GM12801 (cell line): ENCODE measurements at regions not wholly inside any gene's neighbourhood (a gene's known extent, or its start where the extent isn't known, plus 50 kb on each side); places are given as distances from the start of the nearest gene placed in this dataset.

Source experiments
- TF ChIP-seq, protein P1 (sequence below): IDR thresholded peaks from one replicate; pipeline ENCODE4 v1.5.1; 2011; ENCODE audit warnings: control low read depth; ENCODE audit not compliant: insufficient read length; ENCODE audit errors: extremely low read depth

DNA sequence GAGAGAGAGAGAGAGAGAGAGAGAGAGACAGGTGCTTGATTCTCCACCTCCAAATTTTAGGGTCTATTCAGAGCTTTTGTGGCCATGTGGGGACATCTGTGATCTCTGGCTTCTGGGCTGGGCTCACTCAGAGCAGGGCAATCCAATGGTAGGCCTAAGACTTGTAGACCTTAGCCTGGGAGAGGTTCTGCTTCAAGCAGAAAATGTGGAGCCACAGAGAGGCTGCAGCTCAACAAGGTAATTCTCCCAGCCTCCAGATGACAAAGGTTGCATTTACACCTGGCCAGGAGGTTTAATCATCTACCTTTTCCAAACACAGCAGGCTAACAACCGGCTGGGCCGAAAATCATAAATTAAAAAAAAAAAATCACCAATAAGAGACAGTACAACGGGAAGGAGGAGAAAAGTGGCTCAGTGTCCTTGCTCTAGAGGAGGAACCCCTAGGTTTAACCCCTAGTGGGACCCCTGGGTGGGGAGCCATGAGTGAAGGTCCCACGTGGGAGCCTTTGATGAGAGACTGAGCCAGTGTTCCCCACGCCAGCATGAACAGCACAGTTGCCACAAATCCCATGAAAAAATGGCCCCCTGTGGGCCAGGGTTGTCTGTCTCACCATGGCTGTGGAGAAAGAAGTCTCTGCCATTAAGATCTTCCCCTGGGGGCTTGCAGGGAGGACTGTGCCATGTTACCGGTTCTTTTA is 124.0 kb upstream of the GATA6 start:
- TF ChIP-seq, protein P1, sequence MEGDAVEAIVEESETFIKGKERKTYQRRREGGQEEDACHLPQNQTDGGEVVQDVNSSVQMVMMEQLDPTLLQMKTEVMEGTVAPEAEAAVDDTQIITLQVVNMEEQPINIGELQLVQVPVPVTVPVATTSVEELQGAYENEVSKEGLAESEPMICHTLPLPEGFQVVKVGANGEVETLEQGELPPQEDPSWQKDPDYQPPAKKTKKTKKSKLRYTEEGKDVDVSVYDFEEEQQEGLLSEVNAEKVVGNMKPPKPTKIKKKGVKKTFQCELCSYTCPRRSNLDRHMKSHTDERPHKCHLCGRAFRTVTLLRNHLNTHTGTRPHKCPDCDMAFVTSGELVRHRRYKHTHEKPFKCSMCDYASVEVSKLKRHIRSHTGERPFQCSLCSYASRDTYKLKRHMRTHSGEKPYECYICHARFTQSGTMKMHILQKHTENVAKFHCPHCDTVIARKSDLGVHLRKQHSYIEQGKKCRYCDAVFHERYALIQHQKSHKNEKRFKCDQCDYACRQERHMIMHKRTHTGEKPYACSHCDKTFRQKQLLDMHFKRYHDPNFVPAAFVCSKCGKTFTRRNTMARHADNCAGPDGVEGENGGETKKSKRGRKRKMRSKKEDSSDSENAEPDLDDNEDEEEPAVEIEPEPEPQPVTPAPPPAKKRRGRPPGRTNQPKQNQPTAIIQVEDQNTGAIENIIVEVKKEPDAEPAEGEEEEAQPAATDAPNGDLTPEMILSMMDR: no peak

DNA sequence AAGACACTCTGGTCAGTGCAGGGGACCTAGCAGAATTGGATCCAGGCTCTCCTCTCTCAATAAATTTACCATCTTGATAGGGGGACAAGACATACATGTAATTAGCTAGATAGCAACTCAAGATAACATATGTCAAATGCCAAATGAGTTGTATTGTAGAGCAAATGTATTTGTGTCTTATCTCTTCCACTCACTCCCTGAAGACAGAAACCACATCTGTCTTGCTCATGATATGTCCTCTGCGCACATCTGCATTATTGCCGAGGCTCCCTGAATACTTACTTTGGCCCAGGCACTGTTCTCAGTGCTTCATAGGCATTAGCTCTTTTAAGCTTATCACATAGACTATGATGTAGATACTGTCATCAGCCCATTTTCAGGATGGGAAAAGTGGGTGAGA is 122.9 kb upstream of the GATA6 start:
- TF ChIP-seq, protein P1: no peak

DNA sequence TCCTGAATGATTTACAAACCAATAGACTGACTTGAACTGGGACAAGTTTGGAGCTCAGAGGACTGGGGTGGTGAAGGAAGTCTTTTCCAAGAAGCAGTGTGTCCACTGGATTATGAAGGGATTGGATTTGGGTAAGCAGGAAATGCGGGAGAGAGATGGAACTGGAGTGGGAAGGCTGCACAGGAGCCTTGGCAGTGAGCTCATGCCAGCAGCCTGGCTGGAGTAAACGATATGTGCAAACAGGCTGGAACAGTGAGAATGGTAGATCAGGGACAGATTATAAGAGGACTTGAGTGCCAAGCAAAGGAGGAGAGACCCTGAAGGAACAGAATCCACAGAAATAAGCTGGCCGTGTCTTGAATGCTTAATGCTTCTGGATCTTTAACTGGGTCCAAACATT is 121.9 kb upstream of the GATA6 start:
- TF ChIP-seq, protein P1: no peak

DNA sequence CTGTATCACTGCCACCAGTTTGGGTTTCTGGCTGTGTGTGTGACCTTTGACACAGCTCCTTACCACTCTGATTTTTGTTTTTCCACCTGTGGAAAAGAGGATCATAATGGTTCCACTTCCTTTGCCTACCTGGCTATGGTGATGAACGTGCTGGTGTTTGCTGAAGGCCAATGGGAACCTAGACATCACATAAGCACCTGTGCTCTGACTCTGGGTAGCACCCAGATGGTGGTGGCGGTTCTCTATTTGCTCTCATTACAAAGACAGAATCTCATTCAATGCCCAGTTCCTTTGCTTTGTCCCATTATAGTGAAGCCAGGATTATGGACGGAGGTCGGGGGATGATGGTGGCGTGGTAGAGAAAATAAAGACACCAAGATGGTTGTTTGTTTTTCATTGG is 121.2 kb upstream of the GATA6 start:
- TF ChIP-seq, protein P1: no peak

DNA sequence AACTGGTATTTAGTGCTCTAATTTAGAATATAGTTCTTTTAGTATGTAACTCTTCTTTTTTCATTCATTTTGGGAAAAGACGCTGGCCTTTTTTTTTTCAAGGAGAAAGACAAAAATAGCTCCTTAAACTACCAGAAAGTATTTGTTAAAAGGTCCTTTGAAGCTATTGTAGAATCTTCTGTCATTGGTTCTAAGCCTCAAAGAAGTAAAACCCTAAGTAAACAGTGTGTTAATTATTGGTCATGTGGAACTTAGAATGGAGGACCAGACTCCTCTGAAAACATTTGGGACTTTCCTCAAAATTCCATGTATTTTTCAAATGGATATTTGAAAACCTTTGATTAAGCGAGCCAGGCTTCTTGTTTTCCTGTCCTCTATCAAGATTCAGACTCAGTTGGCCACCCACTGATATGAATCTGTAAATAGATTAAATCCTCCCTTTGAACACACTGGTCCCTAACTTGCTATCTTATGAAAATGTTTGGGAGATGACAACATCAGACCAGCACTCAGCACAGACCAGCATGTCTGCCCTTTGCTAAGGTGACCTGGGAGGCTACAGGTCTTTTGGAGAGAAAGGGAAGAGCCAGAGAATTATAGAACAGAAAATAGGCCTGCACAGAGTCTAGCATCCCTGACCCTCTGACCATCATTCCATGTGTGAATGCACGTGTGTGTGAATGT is 120.3 kb upstream of the GATA6 start:
- TF ChIP-seq, protein P1: no peak

DNA sequence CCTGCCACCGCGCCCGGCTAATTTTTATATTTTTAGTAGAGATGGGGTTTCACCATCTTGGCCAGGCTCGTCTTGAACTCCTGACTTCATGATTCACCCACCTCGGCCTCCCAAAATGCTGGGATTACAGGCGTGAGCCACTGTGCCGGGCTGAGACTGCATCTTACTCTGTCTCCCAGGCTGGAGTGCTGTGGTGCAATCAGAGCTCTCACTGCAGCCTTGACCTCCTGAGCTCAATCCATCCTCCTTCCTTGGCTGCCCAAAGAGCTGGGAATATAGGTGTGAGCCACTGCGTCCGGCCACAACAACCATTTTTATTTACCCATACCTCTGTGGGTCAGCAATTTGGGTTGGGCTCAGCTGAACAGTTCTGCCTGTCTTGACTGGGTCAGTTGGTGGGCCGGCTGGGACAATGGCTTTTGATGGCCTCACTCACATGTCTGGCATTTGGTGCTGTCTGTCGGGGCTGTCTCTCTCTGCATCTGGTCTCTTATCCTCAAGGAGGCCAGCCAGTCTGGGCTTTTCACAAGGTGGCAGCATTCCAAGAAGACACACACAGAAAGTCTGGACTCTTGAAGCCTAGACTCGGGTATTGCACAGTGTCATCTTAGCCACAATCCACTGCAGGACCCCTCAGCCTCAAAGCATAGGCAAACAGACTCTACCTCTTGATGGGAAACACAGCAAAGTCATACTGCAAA is 116.8 kb upstream of the GATA6 start:
- TF ChIP-seq, protein P1: no peak

DNA sequence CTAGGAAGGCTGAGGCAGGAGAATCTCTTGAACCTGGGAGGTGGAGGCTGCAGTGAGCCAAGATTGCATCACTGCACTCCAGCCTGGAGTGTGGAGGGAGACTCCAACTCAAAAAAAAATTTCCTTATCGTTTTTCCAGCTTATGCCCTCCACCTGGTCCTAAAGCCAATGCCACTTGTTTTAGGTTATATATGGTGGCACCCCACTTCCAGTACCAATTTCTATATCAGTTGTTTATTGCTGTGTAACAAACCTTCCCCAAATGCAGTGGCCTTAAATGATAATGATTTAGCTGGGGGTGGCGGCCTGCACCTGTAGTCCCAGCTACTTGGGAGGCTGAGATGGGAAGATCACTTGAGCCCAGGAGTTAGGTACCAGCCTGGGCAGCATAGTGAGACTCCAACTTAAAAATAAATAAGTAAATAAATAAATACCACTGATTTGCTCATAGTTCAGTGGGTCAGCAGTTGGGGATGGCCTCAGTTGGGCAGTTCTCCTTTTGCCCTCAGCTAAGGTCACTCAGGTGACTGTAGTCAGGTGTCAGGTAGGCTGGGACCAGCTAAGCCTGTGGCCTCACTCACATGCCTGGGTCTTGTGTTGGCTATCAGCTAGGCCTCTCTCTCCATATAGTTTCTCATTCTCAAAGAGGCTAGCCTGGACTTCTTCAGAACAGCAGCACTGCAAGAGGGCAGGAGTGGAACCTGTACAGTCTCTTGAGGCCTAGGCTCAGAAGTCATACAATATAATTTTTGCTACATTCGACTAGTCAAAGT is 113.7 kb upstream of the GATA6 start:
- TF ChIP-seq, protein P1: no peak
